HG03045 (cell line): ENCODE measurements at regions not wholly inside any gene's neighbourhood (a gene's known extent, or its start where the extent isn't known, plus 50 kb on each side); places are given as distances from the start of the nearest gene placed in this dataset.
"Not testable (repeated sequence)": the region's sequence is repeated elsewhere in the genome, so short reads cannot be mapped to it uniquely, and the experiment has no call there.

Experiments used
- ATAC-seq: cut with Tn5 transposase; IDR thresholded peaks from one replicate; pipeline ENCODE4 v1.9.1; 2021; ENCODE audit warnings: mild to moderate bottlenecking, moderate library complexity; ENCODE audit not compliant: unreplicated experiment

DNA sequence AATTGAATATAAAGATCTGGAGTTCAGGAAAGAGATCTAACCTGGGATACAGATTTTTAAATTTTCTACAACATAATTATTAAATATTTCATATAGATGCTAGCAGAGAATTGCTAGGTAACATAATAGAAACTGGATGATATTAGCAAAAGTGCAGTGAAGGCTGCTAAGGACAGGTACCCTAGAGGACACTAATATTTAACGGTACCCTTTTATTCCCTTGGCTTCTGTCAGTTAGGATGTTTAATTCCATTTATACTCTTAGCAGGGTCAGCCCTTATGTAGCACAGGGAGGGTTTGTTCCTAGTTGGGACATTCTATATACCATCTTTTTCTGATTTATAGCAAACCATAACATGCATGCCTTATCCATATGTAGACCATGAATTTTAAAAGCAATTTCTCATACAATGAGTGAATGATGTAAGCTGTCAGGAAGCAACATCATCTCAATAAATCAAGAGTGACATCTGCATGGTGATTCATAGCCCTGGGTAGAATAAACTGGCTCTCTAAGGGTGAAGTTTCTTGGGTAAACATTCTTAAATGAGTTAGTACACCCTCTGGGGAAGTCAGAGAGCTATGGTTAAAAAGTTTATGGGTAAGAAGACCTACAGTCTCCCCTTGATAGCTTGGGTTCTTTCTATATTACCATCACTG lies 404.4 kb upstream of the MGAT4C start:
- no peak for ATAC-seq

DNA sequence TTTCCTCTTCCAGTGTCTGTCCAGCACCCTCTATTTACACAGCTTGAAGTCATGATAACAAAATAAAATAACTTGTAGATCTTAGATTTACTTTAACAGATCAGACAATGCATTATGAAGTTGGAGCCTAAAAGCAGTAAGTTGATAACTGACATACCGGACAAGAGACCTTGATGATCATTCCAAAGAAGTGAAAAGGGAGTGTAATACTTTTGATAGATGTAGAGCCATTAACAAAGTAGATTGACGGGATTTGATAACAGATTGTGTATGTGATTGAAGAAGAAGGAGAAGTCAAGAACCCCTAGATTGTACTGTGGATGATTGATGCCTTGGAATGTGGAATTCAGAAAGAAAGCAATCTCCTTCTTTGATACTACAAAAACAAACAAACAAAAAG lies 403.8 kb upstream of the MGAT4C start:
- ATAC-seq = no peak

DNA sequence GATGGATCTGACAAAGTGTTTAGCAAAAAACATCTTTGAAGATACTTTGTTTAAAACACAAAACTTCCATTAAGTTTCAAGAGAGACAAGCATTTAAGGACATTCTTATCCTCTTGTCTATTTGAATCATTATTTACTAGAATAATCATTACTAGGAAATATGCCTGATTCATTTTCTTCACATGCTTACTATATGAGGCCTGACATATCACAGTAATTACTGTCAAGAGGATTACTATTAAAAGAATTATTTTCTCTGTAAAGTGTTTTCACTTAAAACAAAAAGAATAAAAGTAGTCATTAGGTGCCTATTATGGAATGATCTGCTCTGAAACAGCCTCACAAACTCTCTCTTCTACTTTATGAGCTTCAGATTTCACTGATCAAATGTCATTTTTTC lies 402.1 kb upstream of the MGAT4C start:
- ATAC-seq = no peak

DNA sequence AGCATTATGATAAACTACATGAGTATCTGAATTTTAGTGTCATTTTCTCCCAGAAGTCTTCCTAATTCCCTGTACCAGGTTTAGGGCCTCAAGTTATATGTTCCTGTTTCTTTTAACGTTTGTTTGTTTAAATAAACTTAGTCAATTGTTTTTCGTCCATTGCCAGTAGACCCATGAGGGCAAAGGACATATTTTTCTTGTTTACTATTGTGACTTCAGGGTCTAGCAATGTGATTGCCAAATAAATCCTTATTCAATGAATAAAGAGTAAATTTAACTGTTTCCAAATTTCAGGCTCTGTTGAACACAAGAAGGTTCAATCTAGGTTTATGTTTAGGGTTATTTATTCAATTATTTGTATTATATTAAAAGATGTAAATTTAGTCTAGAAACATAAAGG lies 391.6 kb upstream of the MGAT4C start:
- no peak for ATAC-seq

DNA sequence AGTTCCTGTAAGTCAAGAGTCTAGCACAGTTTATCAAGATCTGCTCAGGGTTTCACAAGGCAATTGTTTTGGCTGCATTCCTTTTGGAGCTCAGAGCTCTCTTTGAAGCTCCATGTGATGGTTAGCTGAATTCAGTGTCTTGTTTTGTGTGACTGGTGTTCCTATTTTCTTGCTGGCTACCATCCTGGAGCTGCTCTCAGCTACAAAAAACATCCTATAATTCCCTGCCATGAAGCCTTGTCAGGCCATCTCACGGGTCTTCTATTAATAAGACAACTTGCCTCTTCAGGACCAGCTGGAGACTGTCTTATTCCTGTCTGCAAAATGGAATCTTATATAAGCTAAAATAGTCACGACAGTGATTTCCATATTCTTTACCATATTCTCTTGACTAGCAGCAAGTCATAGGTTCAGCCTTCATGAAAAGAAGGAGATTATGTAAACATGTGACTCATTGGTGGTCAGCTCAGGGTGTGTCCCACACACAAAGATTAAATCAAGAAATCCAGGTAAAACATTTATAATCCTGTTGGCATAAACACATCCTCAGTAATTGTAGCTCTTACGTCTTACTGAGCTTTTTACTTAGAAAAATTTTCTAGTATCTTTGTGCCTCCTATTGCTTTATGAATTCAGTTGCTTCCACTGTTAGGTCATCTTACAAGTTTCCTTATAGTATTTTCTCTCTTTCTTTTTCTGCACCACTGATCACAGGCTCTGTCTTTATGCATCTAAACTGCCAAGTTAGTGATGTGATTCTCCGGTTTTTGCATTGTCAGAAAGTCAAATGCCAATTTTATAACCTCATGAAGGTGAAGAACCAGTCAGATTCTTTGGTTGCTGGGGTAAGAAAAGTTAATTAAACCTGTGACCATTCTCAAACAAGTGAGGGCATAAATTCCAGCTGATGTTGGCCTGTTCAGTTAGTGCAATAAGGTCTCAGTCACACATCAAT lies 378.5 kb upstream of the MGAT4C start:
- ATAC-seq = no peak

DNA sequence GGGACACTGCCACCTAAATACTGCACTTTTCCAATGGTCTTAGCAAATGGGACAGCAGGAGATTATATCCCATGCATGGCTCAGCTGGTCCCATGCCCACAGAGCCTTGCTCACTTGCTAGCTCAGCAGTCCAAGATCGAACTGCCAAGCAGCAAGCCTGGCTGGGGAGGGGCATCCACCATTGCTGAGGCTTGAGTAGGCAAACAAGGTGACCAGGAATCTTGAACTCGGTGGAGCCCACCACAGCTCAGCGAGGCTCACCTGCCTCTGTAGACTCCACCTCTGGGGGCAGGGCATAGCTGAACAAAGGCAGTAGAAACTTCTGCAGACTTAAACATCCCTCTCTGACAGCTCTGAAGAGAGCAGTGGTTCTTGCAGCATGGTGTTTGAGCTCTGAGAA lies 370.8 kb upstream of the MGAT4C start:
- no peak for ATAC-seq

DNA sequence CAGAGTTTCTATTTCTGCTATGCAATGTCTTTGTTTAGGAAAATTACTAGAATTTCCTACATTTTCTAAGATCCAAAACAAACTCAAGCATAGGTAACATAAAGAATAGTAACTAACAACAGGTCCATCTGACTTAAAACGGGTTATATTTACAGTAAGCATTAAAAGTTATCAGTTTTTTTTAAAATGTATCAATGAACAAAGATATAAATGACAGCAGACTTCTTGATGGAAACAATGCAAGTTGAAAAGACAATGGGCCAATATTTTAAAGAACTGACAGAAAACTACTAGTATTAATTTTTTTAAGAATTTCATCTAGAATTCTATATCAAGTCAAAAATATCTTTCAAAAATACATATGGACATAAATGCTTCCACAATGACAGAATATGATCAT lies 367.1 kb upstream of the MGAT4C start:
- ATAC-seq = no peak

DNA sequence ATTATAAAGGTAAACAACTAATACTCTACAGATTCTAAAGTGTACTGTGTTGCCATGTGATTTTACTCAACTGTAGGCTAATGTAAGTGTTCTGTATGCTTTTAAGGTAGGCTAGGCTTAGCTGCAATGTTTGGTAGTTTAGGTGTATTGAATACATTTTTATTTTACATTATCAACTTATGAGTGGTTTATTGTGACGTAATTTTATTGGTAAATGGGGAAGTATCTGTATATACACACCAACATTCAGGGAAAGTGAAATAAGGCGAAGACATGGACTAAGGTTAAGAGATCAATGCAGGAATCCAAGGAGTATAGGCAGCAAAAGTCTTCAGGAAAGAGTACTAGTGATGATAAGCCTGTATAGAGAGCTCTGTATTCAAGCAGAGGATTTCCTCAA lies 365.8 kb upstream of the MGAT4C start:
- no peak for ATAC-seq

DNA sequence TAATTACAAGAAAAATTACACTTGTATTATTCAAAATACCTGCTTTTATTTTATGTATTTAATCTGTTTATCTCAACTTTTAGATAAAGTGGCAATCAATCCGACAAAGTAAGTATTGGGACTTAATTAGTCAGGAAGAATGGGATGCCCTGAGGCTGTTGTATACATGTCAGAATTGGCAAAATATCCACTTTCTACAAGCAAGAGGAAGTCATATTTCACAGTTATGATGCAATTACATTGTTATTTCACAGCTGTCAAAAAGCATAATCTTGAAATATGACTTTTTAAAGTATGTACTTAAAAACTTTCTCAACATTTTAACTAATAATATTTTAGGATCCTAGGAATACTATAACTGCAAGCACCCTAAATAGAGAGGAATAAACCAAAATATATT lies 357.1 kb upstream of the MGAT4C start:
- no peak for ATAC-seq

DNA sequence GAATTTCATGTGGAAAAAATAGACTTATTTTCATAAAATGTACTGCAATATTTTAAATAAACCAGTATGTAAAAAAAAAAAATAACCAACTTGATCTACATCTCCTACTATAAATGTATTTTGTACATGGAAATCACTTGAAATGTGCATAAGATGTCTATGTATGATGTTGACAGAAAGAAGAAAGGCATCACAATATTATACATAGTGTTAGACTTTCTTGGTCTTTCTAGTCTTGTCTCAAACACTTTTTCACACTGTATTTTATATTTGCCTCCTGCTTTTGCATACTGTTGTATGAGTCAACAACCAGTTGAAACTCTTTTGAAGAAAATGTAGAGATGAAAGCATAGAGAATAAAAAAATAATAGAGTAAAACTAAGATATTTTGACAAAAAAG lies 352.4 kb upstream of the MGAT4C start:
- no peak for ATAC-seq

DNA sequence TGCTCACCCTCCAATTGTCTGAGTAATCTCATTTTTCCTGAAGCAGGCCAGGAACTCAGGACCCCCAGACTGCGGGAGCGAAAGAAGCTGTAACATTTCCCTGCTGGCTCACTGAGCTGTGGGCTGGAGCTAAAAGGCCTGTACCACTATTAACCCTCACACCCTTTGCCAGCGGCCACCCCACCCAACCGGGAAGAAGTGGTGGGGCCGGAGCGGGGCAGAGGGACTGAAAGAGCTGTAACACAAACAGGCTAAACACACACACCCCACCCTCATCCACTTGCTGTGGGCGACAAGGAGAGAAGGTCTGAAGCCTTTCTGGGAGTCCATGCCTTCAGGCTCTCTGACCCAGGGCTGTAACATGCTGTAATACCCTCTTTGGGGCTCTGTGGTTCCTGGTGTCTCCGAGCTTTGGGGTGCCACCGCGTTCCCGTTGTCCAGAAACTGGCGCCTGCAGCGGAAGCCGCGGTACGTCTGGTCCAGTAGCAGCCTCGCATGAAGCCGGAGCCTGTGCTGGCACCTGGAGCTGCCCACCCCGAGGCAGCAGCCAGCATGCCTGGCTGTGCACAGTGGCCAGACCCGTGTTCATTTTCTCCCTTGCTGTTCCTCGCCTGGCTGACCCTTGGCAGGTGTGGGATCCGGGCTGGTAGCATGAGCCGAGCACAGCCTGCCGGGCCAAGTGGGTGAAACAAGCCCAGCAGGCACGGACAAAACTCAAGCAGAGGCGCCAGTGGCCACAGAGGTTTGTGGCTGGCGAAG lies 345.5 kb upstream of the MGAT4C start:
- ATAC-seq = no peak

DNA sequence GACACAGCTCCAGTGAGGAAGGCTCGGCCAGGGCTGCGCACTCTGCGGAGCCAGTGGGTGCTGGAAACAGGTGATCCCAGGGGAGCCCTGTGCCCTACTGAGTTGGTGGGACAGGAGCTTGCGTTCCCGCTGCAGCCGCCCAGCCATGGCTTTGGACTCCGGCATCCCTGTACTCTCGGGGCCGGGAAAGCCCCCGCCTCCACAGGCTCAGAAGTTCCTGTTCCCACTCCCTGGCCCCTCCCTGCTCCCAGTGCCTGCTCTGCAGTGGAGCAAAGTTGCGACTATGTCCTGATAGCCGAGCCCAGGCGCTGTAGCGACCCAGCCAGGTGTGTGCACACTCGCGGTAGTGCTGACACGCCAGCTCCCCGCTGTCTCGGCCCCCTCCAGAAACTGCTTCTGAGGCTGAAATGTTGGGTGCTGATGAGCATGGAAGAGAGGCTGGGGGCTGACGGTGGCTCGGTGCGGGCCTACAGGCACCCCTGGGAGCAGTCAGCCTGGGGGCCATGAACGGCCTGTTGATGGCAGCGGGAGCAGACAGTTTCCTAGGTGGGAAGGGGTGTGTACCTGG lies 344.6 kb upstream of the MGAT4C start:
- ATAC-seq = no peak

DNA sequence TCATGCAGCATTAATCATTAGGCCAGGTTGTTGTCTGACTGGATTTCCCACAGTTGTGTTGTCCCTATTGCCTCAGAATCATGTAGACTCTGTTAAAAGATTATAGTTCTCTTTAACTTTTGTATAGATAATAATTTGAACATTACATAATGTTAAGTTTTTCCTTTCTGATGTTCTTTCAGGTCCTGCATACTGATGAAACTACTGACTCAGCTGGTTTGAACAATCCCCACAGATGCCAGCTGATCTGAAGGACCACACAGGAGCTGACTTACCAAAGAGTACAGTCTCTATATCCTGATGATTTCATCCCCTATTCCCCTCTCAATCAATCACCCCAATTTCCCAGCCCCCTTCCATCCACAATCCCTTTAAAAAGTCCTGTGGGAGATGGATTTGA lies 341.2 kb upstream of the MGAT4C start:
- ATAC-seq = no peak

DNA sequence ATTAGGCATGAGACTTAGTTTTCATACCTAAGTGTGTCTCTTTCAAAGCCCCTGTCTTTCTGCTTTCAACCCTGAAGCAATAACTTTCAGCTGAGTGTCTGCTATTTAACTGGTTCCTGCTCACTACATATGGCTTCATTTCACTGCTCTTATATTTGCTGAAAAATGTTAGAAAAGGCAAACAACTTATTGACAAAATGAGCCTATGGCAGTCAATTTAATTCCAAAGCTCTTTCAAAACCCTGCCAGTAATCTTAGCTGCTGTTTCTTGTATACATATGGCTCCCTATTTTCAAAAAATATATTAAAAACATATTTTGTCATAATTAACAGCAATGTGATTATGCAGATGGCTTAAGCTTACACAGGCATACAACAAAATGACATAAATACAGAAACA lies 334.1 kb upstream of the MGAT4C start:
- no peak for ATAC-seq

DNA sequence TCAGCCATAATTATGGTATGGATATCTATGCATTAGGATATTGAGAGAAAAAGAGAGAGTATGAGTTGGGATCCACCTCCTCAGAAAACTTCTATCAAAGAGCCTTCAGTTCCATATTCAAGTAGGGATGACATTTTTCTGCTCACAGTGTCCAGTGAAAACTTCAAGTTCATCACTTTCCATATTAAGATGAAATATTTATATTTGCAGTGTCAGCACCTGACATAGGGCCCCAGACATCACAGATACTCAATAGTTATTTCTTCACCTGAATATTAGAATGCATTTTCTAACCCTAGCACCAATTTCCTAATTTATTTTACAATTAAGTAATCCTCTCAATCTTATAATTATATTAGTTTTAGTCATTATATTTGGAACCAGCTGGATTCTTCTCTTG lies 318.0 kb upstream of the MGAT4C start:
- no peak for ATAC-seq

DNA sequence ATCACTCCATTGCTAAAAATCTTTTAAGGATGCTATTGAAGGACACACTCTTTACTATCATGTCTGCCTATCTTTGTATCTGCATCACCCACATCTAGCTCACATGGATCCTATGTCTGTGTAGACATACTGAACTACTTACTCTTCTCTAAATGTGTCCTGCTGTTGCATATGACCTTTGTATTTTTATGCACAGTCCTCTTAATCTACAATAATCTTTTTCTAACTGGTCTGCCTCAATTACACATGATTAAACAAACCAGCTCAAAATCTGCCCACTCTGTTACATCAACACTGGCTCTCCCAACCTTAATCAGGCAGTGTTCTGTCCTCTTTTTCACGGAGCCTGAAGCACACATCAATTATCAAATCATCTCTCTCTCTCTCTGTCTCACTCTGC lies 316.3 kb upstream of the MGAT4C start:
- ATAC-seq = no peak

DNA sequence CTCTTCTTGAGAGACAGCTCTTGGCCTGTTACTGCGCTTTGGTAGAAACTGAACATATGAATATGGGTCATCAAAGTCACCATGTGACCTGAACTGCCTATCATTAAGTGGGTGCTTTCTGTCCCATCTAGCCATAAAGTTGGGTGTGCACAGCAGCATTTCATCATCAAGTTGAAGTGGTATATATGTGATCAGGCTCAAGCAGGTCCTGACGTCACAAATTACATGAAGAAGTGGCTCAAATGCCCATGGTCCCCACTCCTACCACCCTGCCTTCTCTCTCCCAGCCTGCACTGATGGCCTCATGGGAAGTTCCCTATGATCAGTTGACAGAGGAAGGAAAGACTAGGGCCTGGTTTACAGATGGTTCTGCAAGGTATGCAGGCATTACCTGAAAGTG lies 308.8 kb upstream of the MGAT4C start:
- no peak for ATAC-seq

DNA sequence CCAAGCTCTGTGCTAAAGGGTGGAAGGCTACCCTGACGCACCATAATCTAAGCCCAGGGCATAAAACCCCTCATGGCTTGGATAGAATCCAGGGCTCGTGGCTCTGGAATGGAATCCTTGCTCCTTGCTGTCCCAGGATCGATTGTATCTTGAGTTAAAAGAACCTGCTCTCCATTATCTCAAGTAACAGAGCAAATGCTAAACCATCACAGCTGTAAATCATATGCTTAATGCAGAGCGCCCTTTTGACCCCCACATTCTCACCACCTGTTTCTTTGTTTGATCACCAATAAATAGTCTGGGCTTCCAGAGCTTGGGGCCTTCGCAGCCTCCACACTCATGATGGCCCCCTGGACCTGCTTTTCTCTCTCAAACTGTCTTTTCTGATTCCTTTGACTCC lies 299.3 kb upstream of the MGAT4C start:
- not testable (repeated sequence) for ATAC-seq

DNA sequence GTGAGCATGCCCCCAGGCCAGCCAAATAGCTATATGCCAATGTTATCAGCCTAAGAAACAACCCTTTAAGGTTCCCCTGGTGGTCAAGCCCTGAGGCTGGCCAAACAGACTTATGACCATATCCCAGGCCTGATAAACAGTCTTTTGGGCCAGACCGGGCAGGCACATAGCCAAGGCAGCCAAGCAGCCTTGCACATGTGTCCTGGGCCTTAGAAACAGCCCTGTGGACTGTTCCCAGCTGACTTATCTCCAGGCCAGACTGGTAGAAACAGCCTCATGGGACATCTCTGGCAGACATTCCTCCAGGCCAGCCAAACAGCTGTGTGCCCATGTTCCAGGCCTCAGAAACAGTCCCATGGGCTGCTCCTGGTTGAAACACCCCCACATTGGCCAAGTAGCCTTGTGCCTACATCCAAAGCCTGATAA lies 295.0 kb upstream of the MGAT4C start:
- ATAC-seq = no peak

DNA sequence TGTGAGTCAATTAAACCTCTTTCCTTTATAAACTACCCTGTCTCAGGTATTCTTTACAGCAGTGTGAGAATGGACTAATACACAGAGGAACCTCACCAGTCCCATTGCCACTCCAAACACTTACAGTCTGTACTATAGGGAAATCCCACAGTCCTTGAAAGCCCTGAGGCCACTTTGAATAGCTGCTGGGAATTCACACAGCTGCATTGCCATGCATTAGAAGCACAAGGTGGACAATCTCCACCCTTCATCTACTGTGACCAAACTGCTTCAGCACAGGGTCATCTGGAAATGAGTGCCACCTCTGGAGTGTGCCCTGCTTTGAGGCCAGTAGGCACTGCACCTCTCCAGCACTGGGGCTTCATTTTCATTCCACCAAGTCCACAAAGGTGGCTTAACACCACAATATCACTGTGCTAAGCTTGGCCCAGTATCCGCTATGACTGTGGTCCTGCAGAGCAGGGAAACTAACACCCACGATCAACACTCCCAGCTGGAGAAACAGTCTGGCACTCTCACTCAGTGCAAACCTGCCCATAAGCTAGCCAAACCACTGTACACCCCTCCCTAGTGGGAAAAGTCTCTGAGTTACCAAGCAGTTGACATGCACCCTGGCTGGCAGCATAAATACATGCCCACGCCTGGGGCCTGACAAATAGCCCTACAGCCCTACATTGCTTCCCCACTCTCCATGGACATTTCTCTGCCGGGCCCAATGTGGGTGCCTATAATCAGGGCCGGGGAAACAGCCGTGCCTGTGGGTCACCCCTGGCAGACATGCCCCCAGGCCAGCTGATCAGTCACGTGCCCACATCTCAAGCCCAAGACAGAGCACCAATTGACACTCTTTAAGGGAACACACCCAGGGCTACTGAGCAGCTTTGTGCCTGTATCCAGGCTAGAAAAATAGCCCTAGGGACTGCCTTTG lies 294.3 kb upstream of the MGAT4C start:
- no peak for ATAC-seq
